ES-I3 (cell line): ENCODE measurements at regions not wholly inside any gene's neighbourhood (a gene's known extent, or its start where the extent isn't known, plus 50 kb on each side); places are given as distances from the start of the nearest gene placed in this dataset.

Experiments used
- H3K36me3 ChIP-seq: 2 replicates; pipeline ENCODE4 v1.6.1; 2013; ENCODE audit warnings: mild to moderate bottlenecking, low read length, control low read depth, moderate library complexity; ENCODE audit not compliant: insufficient read depth
- H3K4me1 ChIP-seq: 2 replicates; pipeline ENCODE4 v1.6.1; 2013; ENCODE audit warnings: mild to moderate bottlenecking, control low read depth, low read length; ENCODE audit not compliant: insufficient read depth
- H3K9ac ChIP-seq: 2 replicates; pipeline ENCODE4 v1.6.1; 2013; ENCODE audit warnings: low read depth, mild to moderate bottlenecking, low read length, moderate library complexity
- H3K9me3 ChIP-seq: 2 replicates; pipeline ENCODE4 v1.6.1; 2013; ENCODE audit warnings: mild to moderate bottlenecking, low read length, moderate library complexity; ENCODE audit not compliant: control insufficient read depth, insufficient read depth

DNA sequence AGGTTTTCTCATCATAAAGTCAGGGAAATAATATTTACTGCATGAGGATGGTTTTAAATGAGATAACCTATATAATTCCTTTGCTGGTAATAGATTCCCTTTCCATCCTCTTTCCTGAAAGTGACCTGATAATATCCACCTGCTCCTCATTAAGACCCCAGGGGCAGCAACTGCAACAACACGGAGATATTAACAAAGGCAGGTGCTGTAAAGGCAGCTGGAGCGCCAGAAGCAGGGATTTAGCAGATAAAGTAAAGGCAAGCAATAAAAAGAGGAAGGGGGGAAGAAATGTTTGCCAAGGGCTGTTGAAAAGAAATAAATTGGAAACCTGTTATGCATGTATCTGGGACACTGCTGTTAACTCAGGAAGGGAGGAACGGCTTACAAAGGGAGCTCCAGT is 472.6 kb upstream of the KLHL29 start:
- no peaks in the 10 kb centered on the region for H3K9me3 ChIP-seq

DNA sequence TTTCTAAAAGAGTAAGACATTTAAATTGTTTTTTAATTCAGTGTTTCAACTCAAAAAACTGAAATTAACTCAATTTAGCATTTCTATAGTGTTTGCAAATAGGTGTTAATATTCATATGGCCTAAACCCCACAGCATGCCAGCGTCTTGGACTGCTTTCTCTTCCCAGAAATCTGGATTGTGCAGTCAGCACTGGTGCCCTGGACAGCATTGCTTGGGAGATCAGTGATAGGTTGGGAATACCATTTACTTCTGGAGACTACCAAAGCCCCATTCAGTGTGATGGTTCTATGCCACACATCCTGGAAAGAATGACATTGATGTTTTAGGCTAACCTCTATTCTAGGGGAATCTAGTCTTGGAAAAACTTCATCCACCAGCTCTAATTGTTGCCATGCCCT is 455.0 kb upstream of the KLHL29 start:
- Histone ChIP-seq H3K9ac (no peak overlapping the region), H3K36me3 (no peaks in the 10 kb centered on the region), H3K4me1 (no peaks in the 10 kb centered on the region), H3K9me3 (no peaks in the 10 kb centered on the region)

More for the DNA sequence above, 472.6 kb upstream of the KLHL29 start:
- Histone ChIP-seq H3K4me1 (no peaks in the 10 kb centered on the region), H3K36me3 (no peaks in the 10 kb centered on the region), H3K9ac (no peak overlapping the region)

DNA sequence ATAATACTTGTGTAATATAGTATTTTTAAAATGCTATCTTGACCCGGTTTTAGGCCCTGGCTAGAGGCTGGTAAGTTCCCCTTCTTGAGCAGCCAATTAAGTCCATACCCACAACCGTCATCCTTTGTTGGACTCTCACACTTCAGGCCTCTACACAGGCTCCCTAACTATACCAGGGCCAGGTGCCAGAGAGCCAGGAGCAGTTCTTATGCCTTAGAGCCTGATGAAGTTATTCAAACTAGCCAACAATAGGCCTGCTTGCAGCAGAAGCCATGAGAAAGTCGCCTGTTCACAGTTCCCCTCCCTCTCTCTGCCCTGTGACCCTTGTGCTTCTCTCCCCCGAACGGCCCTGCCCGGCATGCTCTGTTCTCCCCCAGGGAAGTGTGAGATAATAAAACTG is 454.2 kb upstream of the KLHL29 start:
- H3K4me1 ChIP-seq, result no peaks in the 10 kb centered on the region
- H3K9ac ChIP-seq, result no peak overlapping the region
- no peaks in the 10 kb centered on the region for H3K36me3 ChIP-seq
- no peaks in the 10 kb centered on the region for H3K9me3 ChIP-seq

DNA sequence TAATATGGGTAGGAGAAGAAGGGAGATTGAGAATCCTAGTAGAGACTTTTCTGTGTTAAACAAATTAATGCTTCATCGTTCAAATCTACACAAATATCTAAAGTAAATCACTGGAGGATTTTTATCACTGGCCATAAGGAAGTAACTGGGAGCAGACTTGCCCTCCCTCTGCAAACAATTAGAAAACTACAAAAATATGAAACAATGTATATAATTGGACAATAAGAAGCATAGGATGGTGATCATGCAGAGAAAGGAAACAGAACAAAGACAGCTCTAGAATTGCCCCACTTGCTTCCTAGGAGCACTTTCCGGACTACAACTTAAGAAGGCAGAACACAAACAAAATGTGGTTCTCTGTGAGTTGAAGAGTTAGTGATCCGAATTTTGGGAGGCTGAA is 452.7 kb upstream of the KLHL29 start:
- no peaks in the 10 kb centered on the region for H3K9me3 ChIP-seq
- H3K4me1 ChIP-seq, result no peaks in the 10 kb centered on the region
- no peaks in the 10 kb centered on the region for H3K36me3 ChIP-seq
- no peak overlapping the region for H3K9ac ChIP-seq

DNA sequence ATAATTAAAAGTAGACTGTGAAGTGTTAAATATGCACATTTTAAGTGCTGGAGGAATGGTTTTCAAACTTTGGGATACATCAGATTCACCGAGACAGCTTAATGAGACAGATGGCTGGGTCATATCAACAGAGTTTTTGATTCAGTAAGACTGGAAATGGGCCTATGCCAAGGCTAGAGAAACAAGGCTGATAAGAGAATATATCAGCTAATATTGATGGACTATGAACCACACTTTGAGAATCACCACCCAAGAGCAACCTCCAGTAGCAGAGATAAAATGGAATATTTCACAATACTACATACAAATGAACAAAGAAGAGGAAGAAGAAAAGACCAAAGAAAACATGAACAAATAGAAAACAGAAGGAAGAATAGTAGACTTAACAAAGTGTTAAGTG is 450.2 kb upstream of the KLHL29 start:
- Histone ChIP-seq H3K36me3 (no peaks in the 10 kb centered on the region), H3K9me3 (no peaks in the 10 kb centered on the region), H3K9ac (no peak overlapping the region), H3K4me1 (no peaks in the 10 kb centered on the region)

DNA sequence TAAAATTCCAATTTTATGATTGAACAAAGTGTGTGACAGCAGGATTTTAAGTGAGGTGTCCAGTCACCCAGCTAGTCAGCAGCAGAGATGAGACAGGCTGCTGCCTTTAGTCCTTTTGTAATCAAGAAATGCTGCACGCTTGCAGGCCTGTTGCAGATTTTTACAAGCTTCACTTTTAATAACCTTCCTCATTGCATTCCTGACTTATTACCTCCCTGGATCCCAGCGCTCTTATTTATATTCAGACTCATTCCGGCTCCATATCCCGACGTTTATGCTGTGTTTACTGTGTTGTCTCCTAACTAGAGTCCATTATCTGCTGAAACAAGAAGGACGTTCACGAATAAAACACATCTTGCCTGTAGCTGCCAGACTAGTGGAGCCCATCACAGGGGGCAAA is 442.5 kb upstream of the KLHL29 start:
- Histone ChIP-seq H3K4me1 (peaks cover 10% of the 10 kb centered on the region; the same call in 1 of the 2 replicates), H3K9ac (no peak overlapping the region), H3K36me3 (no peaks in the 10 kb centered on the region), H3K9me3 (no peaks in the 10 kb centered on the region)

DNA sequence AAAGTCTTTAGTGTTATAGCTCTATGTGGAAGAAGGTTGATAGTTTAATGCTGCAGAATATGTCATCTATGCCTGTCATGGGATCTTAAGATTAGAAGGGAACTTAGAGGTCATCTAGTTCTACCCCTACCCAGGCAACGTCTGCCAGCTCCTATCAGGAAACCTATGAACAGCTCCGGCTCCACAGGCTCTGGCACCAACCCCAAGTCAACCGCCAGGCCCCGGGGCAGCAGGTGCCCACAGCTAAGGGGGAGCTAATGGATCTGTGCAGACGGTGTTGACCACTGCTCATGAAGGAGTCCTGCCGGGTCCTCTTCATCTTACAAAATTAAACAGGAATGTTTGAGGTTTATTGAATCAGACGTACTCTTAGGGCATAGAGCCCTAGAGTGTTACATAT is 440.8 kb upstream of the KLHL29 start:
- H3K9ac ChIP-seq, result no peak overlapping the region
- H3K9me3 ChIP-seq, result no peaks in the 10 kb centered on the region
- no peaks in the 10 kb centered on the region for H3K36me3 ChIP-seq
- peaks cover 10% of the 10 kb centered on the region; the same call in 1 of the 2 replicates for H3K4me1 ChIP-seq

DNA sequence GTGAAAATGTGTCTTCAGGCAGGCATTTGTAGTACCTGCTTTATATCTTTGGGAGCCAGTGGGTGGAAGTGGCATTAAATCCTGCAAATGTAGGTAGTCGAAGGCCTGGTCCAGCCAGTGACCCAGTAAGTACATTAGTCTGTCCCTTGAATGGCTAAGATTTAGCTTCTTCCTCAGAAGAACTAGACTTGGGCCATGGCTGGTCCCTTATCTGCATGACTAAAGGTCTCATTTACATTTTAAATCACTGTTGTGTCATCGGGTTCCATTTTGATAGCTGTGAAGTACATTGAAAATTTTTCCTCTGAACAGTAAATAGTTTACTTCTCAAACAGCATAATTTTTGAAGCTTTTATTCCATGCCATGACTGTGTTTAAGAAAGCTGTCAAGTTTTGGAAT is 438.4 kb upstream of the KLHL29 start:
- H3K4me1 ChIP-seq, result peaks cover 10% of the 10 kb centered on the region
- H3K36me3 ChIP-seq, result no peaks in the 10 kb centered on the region
- H3K9ac ChIP-seq, result no peak overlapping the region
- H3K9me3 ChIP-seq, result no peaks in the 10 kb centered on the region

DNA sequence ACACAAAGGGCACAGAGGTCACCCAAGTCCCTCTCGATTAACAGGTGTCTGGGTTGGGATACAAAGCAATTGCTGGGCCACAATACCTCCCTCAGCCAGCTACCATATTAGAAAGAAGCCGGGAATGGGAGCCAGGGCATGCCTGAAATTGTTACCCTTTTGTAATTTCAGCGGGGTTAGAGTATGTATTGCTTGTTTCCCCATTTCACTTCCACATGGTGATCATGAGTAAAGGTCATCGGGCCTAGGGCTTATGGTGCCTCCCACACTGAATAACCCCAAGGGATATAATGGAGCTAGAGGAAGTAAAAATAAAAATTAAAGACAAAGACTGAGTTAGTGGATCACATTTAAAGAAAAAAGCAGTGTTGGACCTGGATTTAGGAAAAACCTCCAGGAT is 437.2 kb upstream of the KLHL29 start:
- Histone ChIP-seq H3K36me3 (no peaks in the 10 kb centered on the region), H3K9ac (no peak overlapping the region), H3K9me3 (no peaks in the 10 kb centered on the region), H3K4me1 (peaks cover 11% of the 10 kb centered on the region)

DNA sequence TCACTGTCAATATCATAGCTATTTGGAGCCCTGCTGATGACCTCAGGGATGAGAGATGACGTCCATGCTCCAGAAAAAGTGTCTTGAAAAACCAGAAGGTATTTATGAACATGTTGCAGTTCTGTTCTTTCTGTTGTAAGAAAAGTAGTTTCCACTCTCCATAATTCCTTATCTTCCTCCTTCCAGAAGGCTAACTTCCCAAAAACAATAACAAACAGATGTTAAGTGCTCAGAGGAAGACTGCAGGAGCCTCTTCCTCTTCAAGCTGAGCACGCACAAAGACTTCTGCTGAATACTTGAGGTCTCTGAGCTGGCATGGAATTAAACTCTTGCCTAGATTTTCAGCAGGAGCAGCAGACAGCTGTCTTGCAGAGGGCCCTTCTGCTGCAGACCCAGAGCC is 434.5 kb upstream of the KLHL29 start:
- H3K36me3 ChIP-seq, result no peaks in the 10 kb centered on the region
- H3K9me3 ChIP-seq, result no peaks in the 10 kb centered on the region
- H3K9ac ChIP-seq, result no peak overlapping the region
- peaks cover 13% of the 10 kb centered on the region for H3K4me1 ChIP-seq

DNA sequence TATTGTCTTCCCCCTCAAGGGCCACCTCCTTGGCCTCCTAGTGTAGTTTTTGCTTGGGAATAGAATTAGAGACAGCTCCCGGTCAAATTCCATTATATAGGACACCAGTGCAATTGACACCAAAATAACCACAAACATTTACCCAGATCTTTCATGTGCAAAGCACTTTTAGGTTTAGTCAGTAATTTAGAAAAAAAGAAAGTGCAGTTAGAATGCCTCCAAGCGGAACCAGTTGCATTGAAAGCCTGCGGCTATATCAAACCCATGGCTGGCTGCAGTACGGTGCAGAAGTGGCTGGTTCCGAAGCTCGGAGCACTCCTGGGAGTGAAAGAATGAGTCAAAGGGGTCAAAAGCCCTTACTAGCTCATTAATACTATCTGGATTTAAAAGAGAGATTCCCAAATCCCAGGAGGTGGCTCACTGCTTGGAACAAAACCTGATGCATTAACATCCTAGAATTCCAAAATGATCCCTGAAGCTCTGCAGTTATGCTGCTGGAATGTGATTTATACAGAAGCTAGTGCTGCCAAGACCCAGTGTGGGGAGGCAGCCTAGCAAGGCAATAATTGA is 432.2 kb upstream of the KLHL29 start:
- H3K4me1 ChIP-seq, result peaks cover 4% of the 10 kb centered on the region; the same call in 1 of the 2 replicates
- H3K9me3 ChIP-seq, result no peaks in the 10 kb centered on the region
- H3K9ac ChIP-seq, result no peak overlapping the region
- H3K36me3 ChIP-seq, result no peaks in the 10 kb centered on the region

DNA sequence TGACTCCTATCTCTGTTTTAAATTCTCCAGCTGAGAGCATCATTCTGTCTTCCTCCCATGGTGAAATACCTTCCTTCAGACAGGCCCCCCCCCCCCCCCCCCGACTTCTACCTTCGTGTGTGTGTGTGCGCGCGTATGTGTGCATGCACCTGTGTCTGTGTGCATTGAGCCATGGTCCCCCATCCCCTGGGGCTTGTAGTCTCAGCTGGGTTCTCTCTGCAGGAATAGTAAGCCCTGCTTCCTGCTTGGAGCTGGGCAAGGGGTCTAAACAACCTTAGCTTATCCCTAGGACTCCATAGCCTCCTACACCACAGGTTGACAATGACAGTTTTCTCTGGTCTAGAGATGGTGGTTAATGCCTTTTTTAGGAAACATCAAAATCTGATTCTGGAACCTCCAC is 427.5 kb upstream of the KLHL29 start:
- Histone ChIP-seq H3K9me3 (no peaks in the 10 kb centered on the region), H3K36me3 (no peaks in the 10 kb centered on the region), H3K4me1 (0 out of 2 replicates have a peak, but pooled peaks cover 4% of the 10 kb centered on the region), H3K9ac (no peak overlapping the region)

DNA sequence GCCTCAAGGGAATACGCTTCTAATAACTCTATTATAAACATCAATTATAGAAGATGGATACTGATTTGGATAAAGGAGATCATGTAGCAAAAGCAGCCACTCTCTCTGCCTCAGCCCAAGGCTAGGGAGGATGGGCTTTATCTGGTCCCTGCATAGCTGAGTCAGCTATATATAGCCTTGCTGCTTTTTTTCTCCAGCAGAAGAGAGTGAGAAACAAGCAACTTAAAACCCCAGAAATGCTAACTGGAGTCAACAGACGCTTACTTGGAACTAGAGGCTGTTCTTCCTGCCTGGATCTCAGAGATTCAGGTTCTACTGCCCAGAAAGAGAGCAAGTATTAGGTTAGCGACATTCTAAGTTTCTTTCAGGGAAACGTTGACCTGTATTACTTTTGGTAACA is 426.7 kb upstream of the KLHL29 start:
- Histone ChIP-seq H3K4me1 (no peaks in the 10 kb centered on the region), H3K9ac (no peak overlapping the region), H3K36me3 (no peaks in the 10 kb centered on the region), H3K9me3 (no peaks in the 10 kb centered on the region)

DNA sequence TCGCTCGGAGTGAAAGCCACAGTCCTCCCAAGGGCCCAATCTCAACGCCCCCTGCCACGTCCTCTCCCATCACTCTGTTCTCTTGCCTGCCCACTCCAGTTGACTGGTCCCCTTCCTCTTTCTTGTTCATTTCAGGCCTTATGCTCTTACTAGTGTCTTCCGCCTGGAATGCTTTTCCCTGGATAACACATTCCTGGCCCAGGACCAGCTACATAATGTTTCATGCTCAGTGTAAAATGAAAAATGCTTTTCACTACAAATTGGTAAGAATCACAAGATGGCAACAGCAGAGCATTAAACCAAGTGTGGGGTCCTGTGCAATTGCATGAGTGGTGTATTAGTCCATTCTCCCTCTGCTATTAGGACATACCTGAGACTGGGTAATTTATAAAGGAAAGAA is 417.2 kb upstream of the KLHL29 start:
- Histone ChIP-seq H3K9me3 (peaks cover 18% of the 10 kb centered on the region), H3K4me1 (peaks cover 16% of the 10 kb centered on the region), H3K9ac (no peak overlapping the region), H3K36me3 (no peaks in the 10 kb centered on the region)

DNA sequence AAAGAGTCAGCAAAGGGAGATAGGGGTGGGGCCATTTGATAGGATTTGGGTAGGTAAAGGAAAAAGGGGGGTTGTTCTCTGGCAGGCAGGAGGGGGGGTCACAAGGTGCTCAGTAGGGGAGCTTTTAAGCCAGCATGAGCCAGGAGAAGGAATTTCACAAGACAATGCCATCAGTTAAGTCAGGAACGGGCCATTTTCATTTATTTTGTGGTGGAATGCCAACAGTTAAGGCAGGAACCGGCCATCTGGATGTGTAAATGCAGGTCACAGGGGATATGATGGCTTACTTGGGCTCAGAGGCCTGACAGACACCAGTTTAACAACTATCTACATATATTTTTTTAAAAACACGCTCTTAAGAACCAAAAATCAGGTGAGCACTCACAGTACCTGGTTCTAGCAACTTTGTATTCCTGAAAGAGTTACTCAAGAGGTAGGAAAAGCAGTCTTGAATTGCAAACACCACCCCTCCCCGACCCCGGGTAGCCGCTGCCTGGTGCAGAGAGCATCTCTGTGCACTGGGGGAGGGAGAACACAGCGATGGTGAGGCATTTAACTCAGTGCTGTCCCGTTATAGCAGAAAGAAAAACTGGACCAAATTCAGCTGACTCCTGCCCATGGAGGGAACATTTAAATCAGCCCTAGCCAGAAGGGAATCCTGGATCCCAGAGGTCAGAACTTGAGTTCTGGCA is 414.5 kb upstream of the KLHL29 start:
- Histone ChIP-seq H3K36me3 (no peaks in the 10 kb centered on the region), H3K9me3 (peaks cover 12% of the 10 kb centered on the region; the same call in 1 of the 2 replicates), H3K4me1 (peaks cover 16% of the 10 kb centered on the region), H3K9ac (peak overlapping the region; percentile 35)
